ENCODE measurements at regions not wholly inside any gene's neighbourhood (a gene's known extent, or its start where the extent isn't known, plus 50 kb on each side); places are given as distances from the start of the nearest gene placed in this dataset.

- no peak for DNase-seq
Measured at GRCh38 chr5:118687661-118688621, 300.4 kb downstream of the DTWD2 start.

GRCh38 chr5:118687100-118687499 lies 301.2 kb downstream of the DTWD2 start:
- DNase-seq = no peak

GRCh38 chr5:118681655-118682054 lies 306.7 kb downstream of the DTWD2 start:
- DNase-seq = no peak

GRCh38 chr5:118679264-118679940 lies 308.9 kb downstream of the DTWD2 start:
- DNase-seq = peak; percentile 55

- no peak for DNase-seq
Measured at GRCh38 chr5:118678746-118679145, 309.6 kb downstream of the DTWD2 start.

GRCh38 chr5:118675247-118675646 lies 313.1 kb downstream of the DTWD2 start:
- no peak for DNase-seq

- no peak for DNase-seq
Measured at GRCh38 chr5:118657576-118657975, 330.8 kb downstream of the DTWD2 start.

- no peak for DNase-seq
Measured at GRCh38 chr5:118653872-118654271, 334.5 kb downstream of the DTWD2 start.

GRCh38 chr5:118653183-118653582 lies 335.2 kb downstream of the DTWD2 start:
- no peak for DNase-seq

- no peak for DNase-seq
Measured at GRCh38 chr5:118651002-118651401, 337.3 kb downstream of the DTWD2 start.

GRCh38 chr5:118647587-118647986 lies 340.8 kb downstream of the DTWD2 start:
- no peak for DNase-seq

GRCh38 chr5:118646917-118647316 lies 341.4 kb downstream of the DTWD2 start:
- DNase-seq = no peak

- DNase-seq = no peak
Measured at GRCh38 chr5:118637947-118638670, 350.2 kb downstream of the DTWD2 start.

GRCh38 chr5:118628660-118629354 lies 359.5 kb downstream of the DTWD2 start:
- no peak for DNase-seq

GRCh38 chr5:118620233-118620632 lies 368.1 kb downstream of the DTWD2 start:
- no peak for DNase-seq

- no peak for DNase-seq
Measured at GRCh38 chr5:118619823-118620222, 368.5 kb downstream of the DTWD2 start.

- DNase-seq = no peak
Measured at GRCh38 chr5:118616281-118616680, 372.1 kb downstream of the DTWD2 start.

- no peak for DNase-seq
Measured at GRCh38 chr5:118614731-118615456, 373.5 kb downstream of the DTWD2 start.

GRCh38 chr5:118611332-118611945 lies 376.9 kb downstream of the DTWD2 start:
- no peak for DNase-seq

GRCh38 chr5:118606940-118607339 lies 381.4 kb downstream of the DTWD2 start:
- DNase-seq = no peak

GRCh38 chr5:118605761-118606160 lies 382.6 kb downstream of the DTWD2 start:
- DNase-seq = no peak

- DNase-seq = no peak
Measured at GRCh38 chr5:118604106-118604505, 384.2 kb downstream of the DTWD2 start.

Measured in right forelimb (tissue), 1 donor.